Stimulated activated CD8-positive, alpha-beta memory T cell treated with anti-CD3 and anti-CD28 coated beads, Interleukin-7, amount 100 ng/mL, for 4 hours (primary cell): ENCODE measurements at regions not wholly inside any gene's neighbourhood (a gene's known extent, or its start where the extent isn't known, plus 50 kb on each side); places are given as distances from the start of the nearest gene placed in this dataset.

Source experiments
- DNase-seq, 2 donors: peaks; one replicate each; pipeline ENCODE4 v3.0.0-alpha.2; 2020; ENCODE audit warnings: low read depth in 2 of 2

DNA sequence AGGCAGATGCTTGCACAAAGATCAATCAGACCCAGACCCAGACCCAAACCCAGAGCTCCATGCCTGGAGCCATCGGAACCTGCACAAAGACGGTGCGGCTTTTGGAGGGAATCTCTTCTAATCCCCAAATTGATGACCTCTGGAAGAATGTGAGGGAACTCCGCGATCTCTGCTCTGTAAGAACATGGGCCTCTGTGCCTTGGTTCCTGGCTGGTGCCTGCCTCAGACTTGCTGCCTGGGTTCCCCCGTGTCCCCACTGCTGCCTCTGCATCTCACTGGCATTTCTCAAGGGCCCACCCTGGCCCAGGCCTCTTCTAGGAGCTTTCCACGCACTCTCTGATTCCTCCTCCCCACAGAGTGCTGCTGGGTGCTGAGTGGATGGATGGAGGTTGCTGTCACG lies 1044.4 kb downstream of the TBC1D22A start:
- DNase-seq: no peak

DNA sequence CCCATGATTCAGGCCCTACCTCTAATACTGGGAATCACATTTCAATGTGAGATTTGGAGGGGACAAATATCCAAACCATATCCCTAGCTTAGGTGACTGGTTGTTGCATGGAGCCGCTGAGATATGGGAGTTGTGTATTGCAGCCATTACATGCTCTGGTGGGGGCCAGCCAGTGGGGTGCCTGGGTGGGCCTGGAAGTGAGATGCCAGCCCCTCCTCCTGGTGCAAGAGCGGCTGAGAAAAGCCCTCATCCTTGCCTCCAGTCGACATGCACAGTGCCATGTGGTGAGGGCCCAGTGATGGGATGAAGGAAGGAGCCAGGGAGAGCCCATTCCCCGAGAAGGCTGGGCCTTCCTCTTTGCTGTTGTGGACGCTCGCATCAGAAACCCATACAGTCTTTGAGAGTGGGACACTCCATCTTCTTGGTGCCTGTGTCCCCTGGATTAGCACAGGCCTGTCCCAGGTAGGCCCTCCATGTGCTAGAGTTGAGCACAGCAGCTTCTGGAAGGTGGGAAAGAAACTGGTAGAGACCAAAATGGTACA lies 1043.0 kb downstream of the TBC1D22A start:
- DNase-seq: no peak

DNA sequence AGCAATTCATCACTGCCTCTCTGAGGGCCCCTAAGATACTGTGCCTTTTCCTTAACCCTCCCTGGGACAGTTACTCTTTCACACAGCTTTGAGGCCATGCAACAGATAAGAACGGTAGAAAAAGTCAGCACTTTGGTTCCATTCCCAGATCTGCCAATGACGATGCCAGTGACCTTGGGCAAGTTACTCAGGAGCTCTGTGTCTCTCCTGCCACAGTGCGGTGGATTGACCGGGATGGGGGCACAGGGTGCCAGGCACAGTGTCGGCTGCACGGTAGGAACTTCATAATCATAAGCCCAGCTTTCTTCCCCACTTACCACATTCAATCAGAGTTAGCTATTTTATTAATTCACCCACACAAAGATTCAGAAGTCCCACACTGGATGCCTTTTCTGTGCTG lies 1041.8 kb downstream of the TBC1D22A start:
- DNase-seq: no peak

DNA sequence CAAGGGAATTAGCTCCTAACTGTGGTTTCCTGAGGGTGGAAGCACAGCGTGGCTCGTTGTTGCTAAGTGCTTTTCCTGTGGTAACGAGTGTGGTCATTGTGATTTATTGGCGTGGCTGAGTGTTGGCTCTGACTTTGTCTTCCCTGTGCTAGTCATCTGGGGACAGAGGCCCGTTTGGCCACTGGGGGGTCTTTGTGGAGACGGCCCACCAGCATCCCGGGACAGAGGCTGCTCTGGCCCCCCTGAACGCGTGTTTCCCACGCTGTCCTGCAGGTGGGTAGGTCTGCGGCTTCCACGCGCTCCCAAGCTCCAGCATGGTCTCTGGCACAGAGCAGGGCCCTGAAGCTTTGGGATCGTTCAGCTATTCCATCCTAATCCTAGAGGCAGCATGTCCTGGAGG lies 1040.0 kb downstream of the TBC1D22A start:
- DNase-seq: no peak

DNA sequence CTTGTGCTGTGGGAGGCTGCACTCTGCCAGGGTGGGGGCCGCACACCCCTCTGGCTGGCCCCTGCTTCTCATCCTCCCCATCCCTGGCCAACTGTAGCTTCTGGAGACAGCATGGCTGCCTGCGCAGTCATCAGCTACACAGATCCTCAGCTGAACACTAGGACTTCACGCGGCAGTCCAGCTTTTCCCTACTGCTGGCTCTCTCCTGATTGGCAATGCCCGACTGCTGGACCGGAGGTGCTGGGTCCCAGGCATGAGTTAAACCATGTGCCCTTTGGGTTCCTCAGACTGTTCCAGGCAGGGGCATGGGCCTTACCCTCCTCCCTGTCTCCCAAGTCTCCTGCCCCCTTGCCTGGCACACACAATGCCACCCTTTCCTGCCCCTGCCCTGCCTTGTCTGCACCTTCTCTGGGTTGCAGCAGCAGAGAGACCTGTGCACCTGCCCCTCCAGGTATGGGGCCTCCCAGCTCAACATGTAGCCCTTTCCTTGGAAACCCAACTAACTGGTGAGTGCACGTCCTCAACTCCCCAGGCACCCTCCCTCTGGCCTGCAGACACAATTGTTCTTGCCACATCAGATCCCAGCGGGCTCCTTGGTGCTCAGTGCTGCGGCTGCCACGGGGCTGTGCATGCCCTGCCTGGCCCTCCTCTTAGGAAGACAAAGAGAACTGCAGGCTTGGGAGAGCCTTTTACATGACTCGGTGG lies 1039.2 kb downstream of the TBC1D22A start:
- no peak for DNase-seq

DNA sequence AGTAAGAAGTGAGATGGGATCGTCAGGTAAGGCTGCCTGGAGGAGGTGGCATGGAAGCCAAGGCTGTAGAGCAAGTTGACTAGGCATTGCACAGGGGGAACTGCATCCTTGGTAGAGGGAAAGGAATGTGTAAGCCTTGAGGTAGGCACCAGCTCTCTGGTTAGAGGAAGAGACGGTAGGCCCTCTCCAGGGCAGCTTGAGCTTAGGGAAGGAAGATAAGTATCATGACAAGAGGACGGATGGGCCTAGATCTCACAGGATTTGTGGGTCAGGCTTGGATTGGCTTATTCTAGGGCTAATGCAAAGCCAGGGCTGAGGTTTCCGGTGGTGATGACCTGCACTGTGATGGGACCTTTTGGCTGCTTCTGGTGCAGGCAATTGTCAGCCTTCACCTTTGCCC lies 1035.8 kb downstream of the TBC1D22A start:
- no peak for DNase-seq

DNA sequence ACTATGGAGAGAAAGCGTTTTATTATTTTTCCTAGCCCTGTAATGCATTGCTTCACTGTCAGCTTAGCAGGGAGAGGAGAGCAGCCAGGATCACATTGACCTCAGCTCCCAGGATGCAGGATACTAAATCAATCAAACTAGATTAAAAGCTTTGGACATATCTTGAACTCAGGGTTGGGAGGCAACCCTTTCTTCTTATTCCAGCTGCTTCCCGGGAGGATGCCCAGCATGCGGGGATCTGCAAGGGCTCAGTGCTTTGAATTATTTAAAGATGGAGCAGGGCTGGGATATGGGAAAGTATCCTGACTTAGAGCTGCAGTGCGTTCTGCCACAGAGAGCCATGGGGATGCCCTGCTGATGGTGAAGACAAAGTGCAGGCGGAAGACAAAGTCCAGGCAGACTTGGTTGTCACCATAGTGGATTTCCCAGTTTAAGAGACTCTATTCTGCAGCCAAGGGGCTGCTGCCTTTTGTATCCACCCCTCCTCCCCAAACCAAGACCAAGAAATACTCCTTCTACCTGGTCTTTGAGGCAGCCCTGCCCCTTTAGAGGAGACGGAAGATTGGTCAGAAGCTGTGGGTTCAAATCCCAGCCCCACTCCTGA lies 1035.0 kb downstream of the TBC1D22A start:
- no peak for DNase-seq

DNA sequence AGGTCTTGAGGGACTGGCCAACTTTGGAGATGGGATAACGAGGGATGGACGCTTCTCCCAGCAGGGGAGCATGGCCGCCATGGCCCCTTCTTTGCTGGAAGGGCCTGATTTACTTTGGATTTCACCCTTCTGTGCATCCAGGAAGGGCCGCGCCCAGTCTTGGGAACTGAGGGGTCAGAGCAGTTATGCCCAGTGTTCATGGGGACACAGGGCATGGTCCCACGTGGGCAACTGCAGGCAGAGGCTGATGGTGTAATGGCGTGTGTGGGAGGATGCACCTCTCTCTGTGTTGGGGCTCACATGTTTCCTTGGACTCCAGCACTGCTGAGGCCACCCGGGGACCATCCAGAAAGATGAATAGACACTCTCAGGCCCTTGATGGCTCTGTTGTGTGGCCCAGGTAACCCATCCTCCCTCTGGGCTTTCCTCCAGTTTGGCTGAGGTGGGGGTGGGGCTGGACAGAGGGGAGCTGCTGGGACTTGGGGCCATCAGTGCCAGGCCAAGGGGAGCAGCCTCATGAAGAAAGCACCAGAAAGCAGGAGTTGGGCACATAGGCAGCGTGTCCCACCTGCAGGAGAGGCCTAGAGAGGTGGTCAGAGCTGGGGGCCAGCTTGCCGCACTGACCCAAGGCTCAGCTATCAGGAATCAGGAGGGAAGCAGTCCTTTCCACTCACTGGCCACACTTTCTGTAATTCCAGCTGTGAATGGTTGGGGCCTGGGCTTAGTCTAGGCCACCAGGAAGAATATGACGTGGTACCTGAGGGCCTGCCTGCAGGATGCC lies 1033.9 kb downstream of the TBC1D22A start:
- no peak for DNase-seq

DNA sequence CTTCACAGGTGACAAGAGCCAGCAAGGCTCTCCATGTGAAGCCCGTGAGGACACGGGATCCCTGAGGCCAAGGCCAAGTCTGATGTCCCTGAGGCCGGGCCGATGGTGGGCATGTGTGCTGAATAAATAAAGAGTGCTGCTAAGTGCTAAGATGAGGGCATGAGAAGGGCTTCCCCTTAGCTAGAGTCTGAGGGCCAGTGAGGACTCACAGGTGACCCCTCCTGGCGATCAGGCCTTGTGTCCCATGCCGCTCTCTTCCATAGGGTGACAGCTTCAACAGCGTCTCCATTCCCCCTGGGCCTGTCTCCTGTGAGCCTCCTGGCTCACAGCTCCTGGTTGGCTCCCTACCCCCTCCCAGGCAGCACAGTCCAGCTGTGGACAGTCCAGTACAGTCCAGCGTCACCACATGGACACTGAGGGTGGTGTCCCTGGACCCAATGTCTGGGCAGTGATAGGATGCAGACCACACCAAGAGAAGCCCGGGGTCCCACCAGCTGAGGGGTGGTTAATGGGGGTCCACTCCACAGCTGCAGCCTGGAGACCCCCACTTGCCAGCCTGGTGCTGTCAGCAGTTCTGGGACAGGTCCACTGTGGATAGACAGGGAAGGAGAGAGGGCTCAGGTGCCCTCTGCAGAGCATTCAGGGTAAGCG lies 1033.2 kb downstream of the TBC1D22A start:
- DNase-seq: no peak

DNA sequence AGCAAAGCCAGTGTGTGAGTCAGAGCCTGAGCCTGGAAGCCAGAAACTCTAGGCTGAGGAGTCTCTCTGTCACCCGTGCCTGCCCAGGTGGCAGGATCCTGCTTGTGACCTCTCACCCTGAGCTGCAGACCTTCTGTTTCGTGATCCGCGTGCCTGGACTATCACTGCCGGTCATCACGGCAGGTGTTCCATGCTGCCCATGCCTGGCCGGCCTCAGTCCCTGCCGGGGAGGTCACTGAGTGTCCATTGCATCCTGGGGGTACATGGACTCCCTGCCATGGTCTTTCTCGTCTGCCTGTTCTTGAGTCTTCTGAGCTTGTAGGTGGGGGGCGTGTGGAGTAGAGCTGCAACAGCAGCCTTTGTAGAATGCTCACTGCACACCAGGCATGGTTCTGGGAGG lies 1032.4 kb downstream of the TBC1D22A start:
- DNase-seq: no peak

DNA sequence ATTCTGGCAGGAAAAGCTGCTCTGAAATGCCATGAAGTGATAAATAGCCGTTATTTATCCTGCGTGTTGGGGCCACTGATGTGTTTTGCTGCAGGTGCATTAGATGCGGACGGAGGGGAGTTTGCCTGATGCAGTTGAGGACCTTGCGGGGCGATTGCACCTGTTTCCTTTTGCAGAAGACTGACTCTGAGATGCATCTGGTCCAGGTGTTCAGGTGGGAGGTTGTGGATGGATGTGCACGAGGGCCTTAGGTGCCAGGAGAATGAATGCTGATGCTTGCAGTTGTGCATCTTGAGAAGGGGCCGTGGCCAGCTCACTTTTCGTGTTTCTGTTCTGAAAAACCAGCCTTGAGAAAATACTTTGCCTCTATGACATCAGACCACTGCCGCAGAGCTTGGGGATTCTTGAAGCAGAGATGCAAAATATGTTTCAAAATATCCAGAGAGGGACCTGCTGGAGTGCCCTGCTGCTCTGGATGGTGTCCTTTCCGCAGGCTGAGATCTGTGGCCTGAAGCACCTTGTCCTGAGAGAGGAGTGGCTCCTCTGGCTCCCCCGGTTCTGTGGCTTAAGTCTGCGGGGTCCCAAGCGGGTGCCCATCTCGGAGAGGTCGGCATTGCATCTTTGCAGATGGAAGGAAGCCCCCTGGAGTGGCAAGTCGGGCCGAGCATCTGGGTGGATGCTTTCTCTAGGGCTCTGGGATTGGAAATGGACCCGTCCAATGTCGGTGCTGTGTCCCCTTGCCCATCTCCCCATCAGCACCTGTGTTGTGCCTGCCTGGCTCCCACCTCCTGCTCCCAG lies 1031.1 kb downstream of the TBC1D22A start:
- DNase-seq: no peak

DNA sequence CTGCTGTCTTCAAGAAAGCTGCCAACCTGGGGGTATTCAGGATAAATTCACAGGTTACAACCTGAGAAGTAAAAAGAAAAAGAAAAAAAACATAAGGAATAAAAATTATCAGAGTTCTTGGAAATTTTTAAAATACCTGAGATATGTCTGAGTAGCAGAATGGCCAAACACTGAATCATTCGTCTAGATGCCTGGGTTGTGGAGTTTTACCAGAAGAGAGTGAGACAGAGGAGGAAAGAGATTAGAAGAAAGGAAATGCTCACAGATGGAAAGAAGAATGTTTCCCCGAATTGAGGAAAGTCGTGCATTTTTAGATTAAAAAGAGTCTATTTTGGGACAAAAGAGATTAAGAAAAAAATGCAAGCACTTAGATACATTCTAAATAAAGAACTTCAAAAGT lies 1026.7 kb downstream of the TBC1D22A start:
- DNase-seq: no peak

DNA sequence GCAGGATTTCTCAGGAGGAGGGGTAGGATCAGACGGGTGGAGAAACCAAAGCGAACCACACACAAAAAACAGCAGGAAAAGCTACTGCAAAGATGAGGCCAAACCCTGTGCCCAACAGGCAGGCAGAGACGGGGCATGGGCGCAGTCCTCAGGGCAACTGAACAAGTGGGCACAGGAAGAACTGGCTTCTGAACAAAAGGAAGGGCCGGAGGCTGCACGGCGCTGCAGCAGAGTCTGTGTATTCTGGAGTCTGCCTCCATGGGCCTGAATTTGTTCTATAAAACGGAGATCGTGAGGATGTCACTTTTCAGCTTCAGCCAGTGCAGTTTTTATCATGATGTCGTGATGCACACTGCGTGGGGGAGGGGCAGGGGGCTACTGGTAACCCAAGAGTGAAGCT lies 1026.0 kb downstream of the TBC1D22A start:
- DNase-seq: no peak

DNA sequence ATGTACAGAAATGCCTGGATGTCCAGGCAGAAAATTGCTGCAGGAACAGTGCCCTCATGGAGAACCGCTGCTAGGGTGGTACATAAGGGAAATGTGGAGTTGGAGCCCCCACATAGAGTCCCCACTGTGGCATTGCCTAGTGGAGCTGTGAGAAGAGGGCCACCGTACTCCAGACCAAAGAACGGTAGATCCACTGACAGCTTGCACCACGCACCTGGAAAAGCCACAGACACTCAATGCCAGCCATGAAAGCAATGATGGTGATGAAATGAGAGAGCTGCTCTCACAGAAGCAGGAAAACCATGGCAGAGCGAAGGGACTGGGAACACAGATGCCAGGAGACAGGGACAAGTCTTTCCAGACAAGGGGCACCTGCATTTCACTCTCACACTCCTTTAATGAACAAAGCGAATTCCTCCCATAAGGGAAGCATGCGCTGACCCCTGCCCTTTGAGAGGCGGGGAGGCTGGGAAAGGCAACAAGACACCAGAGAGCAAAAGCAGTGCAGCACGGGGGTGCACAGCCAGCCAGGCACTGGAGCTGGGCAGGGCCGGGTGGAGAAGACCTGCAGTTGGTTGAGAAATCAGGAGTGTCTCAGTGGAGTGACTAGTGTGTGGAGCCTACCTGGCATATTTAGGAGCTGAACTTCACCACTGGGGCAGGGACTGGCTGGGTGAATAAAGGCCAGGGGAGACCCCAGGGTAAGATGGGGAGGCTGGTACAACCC lies 1025.2 kb downstream of the TBC1D22A start:
- no peak for DNase-seq

DNA sequence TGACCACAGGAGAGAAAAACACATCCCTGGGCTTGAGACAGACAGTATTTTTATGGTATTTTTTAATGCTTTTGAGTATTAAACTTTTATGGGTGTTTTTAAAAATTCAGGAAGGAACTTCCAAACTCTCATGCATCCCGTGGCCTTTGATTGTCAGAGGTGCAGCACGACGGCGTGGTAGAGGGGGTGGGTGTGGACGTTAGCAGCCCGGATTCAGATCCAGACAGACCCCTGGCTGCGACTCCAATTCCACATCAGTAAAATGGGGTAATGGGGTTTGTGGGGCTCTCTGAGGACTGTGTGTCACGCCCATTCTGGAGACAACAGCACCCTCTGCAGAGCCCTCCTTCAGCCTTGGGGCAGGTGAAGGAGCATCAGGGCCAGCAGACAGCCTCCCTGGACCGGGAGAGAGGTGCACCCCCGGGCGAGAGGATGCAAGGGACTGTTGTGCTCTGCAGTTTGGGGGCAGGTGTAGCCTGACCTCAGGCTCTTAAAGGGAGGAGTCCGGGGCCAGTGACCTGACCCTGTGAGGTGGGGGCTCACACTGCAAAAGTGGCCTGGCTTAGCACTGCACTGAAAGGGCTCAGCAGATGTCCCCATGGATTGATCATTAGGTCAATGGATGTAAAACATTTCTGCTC lies 1024.3 kb downstream of the TBC1D22A start:
- no peak for DNase-seq

DNA sequence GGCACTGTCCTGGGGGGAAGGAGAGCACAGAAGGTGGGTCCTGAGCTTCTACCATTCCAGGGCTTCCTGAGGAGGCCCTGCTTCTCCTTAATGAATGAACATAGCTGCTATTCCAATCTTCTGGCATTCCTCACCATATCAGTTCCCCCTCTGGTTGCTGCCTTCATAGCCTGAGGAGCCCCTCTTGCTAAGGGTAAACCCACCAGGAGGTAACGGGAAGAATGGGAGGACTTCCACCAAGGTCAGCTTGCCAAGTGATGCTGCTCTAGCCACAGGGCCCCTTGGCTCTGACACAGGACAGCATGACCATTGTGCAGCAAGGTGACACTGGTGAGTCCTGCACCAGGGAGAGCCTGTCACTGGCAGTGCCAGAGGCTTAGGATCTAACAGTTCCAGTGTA lies 1022.5 kb downstream of the TBC1D22A start:
- no peak for DNase-seq

DNA sequence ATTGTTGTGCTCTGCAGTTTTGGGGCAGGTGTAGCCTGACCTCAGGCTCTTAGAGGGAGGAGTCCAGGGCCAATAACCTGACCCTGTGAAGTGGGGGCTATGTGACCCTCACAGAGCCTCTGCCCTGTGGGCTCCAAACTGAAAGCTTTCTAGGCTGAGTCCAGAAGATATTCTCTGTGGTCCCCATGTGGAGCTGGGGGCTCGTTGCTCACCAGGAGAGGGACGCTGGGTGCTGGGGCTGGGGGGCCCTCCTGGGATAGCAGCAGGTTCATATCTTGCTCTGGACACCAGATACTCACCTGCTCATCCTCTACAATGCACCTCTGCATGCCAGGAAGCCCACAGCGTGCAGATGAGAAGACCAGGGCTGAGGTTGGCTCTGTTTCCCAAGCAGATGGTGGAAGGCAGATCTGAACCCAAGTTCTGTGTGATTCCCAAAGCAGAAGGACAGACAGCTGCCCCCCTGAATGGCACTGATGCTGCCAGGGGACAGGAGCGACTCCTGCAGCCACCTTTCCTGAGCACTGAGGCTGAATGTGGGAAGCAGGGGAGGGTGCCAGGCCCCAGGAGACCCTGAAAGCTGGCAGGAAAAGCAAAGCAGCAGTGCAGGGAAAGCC lies 1022.0 kb downstream of the TBC1D22A start:
- DNase-seq: no peak

DNA sequence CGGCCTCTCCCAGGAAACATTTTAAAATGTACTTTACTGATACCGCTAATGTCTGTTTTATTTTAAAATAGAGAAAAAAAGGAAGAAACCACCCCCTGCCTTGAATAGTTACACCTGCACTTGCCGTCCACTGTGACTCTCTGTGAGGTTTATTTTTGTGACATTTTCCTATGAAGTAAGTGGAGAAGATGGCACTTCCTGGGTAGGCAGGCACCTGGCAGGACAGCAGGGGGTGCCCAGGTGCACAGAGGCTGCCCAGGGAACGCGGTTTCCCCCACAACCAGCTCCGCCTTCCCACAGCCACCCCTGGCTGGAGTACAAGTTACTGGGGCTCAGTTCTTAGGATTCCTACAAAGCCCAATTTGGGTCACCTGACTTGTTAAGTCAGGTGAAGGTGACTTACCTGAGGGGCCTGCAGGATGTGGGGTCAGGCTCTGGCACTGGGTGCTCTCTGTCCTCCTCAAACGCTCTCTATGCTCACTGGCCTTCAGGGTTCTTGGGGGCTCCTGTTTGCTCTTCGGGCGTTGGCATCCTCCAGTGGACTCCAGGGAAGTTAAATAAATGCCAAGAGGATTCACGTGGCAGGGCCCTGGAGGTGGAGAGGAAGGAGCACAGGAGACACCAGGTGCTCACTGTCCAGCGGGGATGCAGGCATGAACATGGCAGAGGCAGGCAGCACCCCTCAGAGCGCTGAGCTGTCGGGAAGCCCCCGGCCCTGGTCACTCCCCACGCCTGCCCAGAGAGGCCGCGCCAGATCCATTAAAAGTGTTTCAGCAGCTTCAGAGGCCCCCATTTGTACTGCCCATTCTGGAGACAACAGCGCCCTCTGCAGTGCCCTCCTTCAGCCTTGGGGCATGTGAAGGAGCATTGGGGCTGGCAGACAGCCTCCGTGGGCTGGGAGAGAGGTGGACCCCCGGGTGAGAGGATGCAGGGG lies 1021.2 kb downstream of the TBC1D22A start:
- no peak for DNase-seq
